ENCODE measurements at regions not wholly inside any gene's neighbourhood (a gene's known extent, or its start where the extent isn't known, plus 50 kb on each side); places are given as distances from the start of the nearest gene placed in this dataset.
"Not testable (repeated sequence)": the region's sequence is repeated elsewhere in the genome, so short reads cannot be mapped to it uniquely, and the experiment has no call there.

DNA sequence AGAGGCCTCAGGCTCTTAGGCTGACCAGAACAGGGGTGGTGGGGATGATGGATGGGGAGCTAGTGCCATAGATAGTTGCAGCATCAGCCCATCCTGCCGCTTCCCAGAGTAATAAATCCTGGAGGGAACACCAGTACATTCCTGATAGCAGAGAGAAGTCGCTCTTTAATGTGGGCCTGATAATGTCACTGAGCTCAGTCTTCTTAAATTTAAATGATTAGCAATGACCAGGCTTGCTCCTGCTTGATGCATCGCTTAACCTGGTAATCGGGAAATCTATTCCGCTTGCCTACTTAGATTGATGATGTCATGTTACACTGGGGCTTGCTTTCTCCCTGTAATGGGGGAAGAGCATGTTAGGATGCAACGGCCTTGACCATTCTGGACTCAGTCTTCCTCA, 218.6 kb upstream of the PLXNA2 start:
- intact Hi-C loops (cut with micrococcal nuclease), result no loop called here

DNA sequence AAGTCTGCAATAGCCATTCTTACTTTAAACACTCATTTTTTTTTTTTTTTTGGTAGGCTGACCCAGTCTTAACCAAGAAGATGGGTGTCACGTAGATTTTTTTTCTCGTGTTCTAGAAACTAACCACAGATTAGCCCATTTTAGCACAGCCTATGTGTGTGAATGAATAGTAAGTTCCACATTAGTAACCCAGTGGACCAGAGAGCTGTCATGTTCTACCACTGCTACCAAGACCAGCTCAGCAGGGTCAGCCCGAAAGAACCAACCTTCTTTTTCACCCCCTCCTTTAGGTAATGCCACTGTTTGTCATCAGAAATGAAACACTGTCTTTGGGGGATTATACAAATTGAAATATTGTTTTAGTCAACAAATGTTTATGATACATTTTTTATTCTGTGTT, 221.1 kb upstream of the PLXNA2 start:
- intact Hi-C loops (cut with micrococcal nuclease), result no loop called here

DNA sequence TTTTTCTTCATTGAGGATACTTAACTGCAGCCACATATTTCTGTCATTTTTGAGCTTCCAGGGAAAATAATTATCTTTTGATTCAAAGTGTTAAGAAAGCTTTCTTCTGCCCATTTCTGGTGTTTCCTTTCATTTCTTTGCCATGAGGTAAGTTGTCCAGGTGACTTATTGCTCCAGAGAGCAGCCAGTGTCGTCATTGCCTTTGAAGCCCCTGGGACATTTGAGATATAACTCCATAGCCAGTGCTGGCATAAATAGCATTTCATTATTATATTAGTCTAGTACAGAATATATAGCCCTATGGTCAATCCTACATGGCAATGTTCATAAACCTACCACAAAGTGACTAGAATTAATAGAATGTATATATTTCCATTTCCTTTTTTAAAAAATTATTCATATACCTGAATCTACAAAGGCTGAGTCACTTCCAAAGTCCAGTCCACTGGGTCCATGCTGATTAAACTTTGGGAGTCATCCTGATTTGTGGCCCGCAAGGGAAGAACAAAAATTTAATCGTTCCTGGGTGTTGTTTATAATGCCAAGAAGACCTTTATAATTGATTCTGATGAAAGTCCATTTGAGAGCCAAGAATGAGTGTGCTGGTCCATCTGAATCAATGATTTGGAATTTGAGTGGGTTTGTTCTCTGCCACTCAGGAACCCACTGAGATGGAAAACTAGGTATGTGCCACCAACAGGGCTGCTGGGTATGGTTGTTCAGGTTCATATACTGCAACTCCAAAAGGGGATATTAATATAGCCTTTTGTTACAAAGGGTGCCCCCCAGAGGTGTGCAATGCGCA, 221.8 kb upstream of the PLXNA2 start:
- intact Hi-C loops (cut with micrococcal nuclease), result no loop called here

DNA sequence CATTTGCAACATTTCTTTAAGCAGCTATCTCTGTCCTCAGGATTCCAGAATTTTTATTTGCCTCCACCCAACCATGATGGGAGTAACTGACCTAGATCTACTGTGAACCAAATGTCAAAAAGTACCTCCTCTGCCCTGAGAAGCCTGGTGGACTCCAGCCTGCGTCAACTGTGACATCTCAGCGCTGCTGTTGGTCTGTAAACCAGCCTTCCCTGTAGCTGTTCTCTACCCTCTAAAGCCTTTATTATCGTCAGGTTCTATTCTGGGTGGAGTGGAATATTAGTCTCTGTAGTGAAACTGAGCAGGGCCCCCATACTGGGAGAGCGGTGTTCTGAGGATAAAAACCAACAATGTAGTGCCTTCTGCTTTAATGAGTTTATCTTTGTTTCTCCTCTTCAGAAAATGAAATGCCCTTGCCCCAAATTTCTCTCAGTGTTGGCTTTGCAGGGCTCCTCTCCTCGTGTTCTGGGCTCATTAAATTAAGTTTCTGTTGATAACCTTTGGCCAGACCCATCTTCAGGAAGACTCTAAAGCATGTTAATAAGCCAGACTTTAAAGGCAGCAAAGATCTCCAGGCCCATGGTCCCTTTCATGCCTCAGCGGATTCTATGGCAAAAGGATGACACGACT, 223.1 kb upstream of the PLXNA2 start:
- intact Hi-C loops (cut with micrococcal nuclease), result no loop called here

DNA sequence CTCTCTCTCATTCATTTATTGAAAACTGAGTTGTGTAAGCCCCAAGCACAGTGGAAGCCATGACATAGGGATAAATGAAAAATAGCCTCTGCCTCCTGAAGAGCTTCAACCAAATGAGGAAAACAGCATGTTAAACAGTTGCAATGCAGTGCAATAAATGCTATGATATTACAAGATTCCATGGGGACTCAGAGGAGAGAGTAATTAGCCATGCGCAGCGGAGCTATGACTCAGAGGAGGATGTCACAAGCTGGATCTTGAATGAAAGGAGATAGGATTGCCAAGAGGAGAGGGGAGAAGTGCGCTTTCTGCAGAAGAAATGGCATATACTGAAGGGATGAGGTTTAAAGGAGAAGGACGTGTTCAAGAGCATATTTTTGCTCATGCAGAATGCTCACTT, 231.3 kb upstream of the PLXNA2 start:
- intact Hi-C loops (cut with micrococcal nuclease), result no loop called here

DNA sequence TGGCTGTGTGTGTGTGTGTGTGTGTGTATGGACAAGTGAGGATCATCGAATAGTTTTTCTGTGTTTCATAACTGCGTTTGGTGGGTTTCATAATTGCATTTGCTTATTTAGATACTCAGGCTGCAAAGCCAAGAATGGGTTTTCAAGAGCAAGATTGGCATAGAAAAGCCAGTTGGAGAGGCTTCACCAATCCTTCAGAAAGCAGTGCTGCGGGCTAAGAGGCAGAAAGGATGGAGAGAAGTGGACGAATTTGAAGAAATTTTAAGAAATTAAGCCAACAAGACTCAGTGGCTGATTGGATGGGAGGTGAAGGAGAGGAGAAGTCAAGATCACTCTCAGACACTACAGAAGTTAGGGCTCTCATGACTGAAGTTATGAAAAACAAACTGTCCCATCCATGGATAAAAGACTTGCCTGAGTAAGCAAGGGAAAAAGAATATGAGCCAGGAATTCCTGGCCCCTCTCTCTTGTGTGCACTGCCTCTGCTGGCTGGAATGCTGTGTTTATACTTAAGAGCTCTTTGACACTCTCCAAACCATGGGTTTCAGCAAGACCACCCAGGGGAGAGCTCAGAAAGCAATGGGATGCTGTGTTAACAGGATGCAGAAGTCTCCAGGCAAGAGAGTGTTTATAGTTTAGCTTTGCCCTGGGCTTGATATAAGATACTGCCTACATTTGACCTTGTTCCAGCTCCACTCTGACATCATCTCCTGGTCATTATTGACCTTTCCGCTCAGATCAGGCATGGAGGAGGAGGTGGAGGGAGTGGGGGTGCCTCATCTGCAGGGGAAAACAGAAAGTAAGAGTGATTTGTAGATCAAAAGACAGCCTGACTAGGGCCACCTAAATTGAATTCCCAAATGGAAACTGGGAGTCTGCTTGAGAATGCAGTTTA, 232.0 kb upstream of the PLXNA2 start:
- intact Hi-C loops (cut with micrococcal nuclease), result no loop called here

DNA sequence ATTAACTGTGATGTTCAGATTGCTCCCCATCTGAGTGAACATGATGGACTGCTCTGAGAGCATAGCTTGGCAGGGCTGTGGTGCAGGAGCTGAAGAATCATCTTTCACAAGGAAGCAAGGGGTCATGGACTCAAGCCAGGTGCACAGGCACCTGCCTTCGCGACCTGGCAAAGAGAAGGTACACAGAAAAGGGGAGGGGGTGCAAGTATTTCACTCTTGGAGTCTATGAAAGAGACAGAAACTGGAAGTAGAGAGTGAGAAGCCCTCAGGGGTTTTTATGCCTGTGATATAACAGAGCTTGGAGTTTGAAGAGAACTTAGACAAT, 232.6 kb upstream of the PLXNA2 start:
- intact Hi-C loops (cut with micrococcal nuclease), result no loop called here

DNA sequence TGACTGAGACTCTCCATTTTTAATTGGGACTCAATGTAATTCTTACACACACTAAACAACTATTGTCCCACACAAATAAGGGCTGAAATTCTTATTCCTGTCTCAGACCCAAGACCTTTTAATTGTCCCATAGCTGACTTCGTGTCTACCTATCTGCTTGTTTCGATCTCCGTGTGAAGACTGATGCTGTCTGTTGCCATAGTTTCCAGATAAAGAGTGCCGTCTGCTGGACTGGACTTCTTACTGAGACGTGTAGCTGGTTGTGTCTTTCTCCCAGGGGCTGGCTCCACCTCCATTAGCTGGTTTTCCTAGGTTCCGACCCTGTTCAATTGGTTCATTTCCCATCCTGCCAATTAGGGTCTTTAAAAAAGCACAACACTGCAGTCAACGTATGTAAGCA, 235.3 kb upstream of the PLXNA2 start:
- intact Hi-C loops (cut with micrococcal nuclease), result no loop called here

DNA sequence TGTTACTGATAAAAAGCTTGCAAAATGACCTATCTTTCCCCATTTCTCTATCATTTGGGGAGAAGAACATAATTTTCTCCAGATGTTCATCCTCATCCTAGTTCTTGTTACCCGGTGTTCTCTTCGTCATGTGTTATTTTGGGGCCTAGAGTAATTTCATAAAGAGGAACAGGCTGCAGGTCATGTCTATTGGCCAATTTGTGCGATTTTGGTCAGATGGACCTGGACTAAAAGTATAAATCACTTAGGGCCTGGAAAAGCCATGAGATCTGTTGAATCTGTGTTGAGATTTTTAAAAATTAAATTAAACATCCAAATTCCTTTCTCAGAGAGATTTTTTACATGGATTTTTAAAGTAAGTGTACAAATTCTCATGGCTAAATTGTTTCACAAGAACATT, 241.3 kb upstream of the PLXNA2 start:
- intact Hi-C loops (cut with micrococcal nuclease), result no loop called here

DNA sequence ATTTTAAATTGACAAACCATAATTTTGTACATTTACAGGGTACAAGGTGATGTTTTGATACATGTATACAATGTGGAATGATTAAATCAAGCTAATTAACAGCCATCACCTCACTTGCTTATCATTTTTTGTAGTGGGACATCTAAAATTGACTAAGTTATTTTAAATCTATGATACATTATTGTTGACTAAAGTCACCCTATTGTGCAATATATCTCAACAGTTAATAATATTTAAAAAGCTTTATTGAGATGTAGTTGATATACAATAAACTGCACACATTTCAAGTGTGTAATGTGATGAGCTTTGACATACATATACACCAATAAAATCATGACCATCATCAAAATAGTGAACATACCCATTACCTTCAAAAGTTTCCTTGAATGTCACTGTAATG, 242.5 kb upstream of the PLXNA2 start:
- intact Hi-C loops (cut with micrococcal nuclease), result no loop called here

DNA sequence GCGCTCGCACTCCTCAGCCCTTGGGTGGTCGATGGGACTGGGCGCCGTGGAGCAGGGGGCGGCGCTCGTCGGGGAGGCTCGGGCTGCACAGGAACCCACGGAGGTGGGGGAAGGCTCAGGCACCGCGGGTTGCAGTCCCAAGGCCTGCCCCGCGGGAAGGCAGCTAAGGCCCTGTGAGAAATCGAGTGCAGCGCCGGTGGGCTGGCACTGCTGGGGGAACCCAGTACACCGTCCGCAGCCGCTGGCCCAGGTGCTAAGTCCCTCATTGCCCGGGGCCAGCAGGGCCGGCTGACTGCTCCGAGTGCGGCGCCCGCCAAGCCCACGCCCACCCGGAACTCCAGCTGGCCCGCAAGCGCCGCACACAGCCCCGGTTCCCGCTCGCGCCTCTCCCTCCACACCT, 244.2 kb upstream of the PLXNA2 start:
- intact Hi-C loops (cut with micrococcal nuclease), result not testable (repeated sequence)

DNA sequence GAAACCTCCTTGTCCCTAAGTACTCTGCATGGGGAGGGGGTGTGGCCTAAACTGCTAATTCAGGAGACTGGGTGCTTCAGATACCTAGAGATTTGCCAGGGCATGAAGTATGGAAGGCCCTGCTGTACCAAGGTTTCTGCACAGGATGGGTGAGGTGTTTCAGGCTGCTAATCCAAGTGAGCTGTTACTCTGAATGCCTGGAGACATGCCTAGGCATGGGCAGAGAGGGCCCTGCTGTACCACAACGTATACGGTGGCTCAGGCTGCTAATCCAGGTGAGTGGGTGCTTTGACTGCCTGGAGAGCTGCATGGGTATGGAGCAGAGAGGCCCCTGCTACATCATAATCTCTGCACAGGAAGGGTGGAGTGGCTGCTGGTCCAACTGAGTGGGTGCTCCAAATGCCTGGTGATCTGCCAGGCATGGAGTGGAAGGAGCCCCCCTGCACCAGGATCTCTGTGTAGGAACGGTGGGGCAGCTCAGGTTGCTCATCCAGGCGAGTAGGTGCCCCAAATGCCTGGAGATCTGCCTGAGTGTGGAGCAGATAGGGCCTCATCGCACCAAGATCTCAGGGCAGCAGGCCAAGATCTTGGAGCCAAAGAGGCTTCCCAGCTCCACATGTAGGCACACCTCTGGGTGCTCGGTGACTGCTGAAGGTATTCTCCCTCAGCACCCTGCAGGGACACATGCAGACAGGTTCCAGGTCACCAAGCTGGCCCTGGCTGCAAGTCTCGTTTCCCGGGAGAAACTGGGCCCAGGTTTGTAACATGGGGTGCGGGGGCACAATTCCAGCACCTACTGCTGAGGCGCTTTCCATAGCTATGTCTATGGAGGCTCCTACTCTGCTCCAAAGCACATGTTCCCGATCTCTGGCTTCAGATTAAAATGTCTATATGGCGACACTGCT, 252.5 kb upstream of the PLXNA2 start:
- intact Hi-C loops (cut with micrococcal nuclease), result no loop called here

DNA sequence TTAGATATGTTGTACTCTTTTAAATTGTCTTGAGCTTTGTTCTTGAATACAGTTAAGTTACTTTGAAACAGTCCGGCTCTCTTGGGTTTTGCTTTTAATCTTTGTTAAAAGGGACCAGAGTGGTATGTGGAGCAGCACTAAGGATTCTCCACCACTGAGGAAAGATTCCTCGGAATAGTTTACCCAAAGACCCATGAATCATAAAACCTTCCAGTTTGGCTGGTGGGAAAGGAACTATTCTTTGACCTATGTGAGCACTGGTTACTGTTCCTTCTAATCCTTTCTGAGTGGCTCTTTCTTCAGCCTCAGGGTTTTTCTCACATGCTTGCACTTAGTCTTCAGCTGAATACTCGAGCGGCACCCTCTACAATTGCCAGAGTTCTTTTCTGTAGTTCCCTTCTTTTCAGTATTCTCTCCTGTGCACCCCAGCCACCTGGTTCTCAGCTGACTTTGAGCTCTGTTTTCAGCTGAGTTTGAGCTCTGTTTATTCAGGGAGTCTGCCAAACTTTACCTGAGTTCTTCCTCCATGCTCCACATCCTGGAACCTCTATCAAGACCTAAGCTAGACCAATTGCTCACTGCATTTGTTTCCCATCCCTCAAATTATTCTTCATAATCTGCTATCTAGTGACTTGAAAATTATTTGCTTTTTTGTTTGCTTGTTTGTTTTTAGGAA, 253.8 kb upstream of the PLXNA2 start:
- intact Hi-C loops (cut with micrococcal nuclease), result no loop called here

DNA sequence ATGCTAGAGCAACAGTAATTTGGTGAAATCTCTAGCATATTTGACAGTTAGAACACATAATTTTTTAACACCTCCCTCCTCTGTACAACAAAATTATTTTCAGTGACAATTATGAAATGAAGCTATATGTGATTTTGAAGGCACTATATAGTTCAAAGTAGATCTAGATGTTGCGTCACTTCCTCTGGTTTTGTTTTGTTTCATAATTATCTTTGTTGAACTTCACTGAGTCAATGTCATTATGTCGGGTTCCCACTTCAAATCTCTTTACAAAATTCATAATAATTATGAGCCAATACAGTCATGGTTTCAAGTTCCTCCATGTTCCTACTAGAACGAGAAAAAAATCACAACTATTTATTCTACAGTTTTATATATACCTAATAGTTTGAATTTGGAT, 254.8 kb upstream of the PLXNA2 start:
- intact Hi-C loops (cut with micrococcal nuclease), result no loop called here

DNA sequence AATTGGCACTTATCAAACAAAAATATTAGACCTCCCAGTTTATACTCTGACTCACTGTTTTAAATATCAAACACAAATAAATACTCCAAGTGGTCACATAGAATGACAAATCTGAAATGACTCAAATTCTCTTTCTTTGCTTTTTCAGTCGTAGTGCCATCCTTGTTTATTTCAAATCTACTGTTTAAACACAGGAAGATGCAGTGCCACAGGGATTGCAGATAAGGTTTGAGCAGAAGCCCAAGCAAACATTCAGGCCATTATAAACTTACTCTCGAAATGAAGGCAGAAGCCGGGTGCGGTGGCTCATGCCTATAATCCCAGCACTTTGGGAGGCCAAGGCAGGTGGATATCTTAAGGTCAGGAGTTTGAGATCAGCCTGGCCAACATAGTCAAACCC, 255.4 kb upstream of the PLXNA2 start:
- intact Hi-C loops (cut with micrococcal nuclease), result no loop called here

DNA sequence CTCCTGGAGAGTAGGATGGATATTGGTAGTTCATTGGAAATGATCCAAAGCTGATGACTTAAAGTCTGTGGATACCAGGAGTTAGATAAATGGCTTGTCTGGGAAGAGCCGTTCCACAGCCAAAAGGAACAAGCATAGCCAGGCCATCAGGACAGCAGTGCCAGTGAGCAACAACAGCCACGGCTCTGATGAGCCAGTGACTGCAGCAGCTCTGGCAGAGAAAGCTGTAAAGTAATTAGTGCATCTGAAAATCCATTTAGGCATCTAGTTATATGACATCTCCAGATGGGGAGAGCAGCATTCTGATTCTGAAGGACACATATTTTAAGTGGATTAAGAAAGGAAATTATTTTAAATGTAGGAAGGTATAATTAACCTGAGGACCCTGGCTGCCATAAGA, 256.2 kb upstream of the PLXNA2 start:
- intact Hi-C loops (cut with micrococcal nuclease), result no loop called here

DNA sequence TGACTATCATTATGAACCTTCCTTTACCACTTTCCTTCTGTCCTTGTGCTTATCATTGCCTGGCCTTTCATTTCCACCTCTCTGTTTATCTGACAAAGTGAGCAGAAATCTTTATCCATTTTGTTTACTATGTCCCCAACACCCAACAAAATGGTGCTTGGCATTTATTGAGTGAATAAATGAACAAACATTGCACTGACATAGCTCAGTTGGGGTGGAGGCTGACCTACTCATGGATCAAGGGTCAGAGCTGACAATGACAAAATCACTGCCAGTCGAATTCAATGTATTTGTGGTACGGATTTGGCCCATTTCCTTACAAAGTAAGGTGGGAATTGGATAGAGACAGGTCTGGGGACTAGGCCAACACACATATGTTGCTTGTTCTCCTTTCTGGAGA, 257.4 kb upstream of the PLXNA2 start:
- intact Hi-C loops (cut with micrococcal nuclease), result no loop called here

DNA sequence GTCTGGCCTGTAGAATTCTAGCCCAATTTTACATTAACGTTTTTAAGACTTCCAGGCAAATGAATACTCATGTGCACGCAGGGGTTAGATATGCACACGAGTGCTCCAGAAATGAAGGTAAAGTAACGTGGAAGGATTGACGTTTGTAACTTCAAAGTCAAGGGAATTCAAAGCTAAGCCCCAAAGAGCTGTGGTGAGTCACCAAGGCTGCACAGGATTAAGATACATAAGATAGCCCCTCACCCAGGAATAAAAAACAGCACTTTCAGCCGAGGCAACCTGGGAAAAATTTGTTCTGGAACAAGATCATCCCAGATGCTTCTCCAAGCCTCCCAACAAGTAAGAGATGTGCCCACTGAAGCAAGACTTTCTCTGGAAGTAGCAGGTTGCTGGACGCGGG, 259.6 kb upstream of the PLXNA2 start:
- intact Hi-C loops (cut with micrococcal nuclease), result no loop called here

DNA sequence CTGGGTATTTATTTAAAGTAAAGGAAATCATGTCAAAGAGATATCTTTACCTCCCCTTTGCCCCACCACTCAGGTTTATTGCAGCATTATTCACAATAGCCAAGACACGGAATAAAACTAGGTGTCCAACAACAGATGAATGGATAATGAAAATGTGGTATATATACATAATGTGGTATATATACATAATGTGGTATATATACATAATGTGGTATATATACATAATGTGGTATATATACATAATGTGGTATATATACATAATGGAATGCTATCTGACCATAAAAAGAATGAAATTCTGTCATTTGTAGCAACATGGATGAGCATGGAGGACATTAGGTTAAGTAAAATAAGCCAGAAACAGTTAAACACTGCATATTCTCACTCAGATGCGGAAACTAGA, 262.6 kb upstream of the PLXNA2 start:
- intact Hi-C loops (cut with micrococcal nuclease), result no loop called here

DNA sequence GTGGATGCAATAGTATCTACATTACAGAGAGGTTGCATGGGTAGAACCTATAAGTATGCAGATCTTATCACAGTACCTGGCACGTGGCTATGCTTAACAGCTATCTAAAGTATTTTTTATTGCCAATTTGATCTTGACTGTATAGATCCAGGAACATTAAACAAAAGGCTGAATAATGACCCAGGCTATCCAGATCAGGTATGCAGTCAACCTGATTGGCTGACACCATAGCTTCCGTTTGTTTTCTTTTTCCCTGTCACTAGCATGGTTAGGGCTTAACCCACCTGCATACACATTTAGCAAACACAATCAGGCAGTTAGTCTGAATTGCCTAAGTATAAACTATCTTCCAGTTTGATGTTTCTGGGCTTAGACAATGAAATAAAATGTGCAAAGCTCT, 264.9 kb upstream of the PLXNA2 start:
- intact Hi-C loops (cut with micrococcal nuclease), result no loop called here

All from T-helper 2 cell treated with Interferon-gamma antibody and Interleukin-4, amounts not matched to agents 100 ng/mL and 5 ng/mL, for 36 hours (primary cell).